GM12878 (cell line): ENCODE measurements at regions not wholly inside any gene's neighbourhood (a gene's known extent, or its start where the extent isn't known, plus 50 kb on each side); places are given as distances from the start of the nearest gene placed in this dataset.

Source experiments
- ATAC-seq: fragments of 200-7000 bp; cut with Tn5 transposase; 3 replicates; pipeline ENCODE4 v1.9.1; 2020; ENCODE audit warnings: mild to moderate bottlenecking, moderate library complexity
- BruUV-seq: library from RNA; stranded (reverse); fragments of 400-500 nt; replicated peaks from 2 replicates; lab custom pipeline; 2021; lab: Mats Ljungman, UMichigan
- CTCF ChIA-PET: fragments of 300-600 bp; sonication (Branson Sonifier 250); formaldehyde crosslinking; extraction: SDS; loops from one replicate; lab custom pipeline; 2021; ENCODE audit warnings: inconsistent platforms; lab: Yijun Ruan, JAX
- POLR2A ChIA-PET: fragments of 350-600 bp; formaldehyde crosslinking; extraction: SDS; loops from one replicate; lab custom pipeline; 2021; ENCODE audit warnings: inconsistent platforms; lab: Charles Lee
- RAD21 ChIA-PET: fragments of 300-600 bp; sonication (Branson Sonifier 250); formaldehyde crosslinking; loops from one replicate; lab custom pipeline; 2023; ENCODE audit warnings: antibody characterized with exemption; ENCODE audit not compliant: unreplicated experiment; lab: Charles Lee
- SMC1A ChIA-PET: fragments of 300-600 bp; sonication (Branson Sonifier 250); formaldehyde crosslinking; loops from one replicate; lab custom pipeline; 2023; ENCODE audit not compliant: unreplicated experiment, uncharacterized antibody; lab: Charles Lee
- DNase-seq: peaks from one replicate; pipeline ENCODE4 v3.0.0-alpha.2; 2011; ENCODE audit warnings: low read depth, low spot score
- FAIRE-seq: peaks from 3 replicates; lab custom pipeline; 2011; peaks lifted over from hg19 to GRCh38; lab: Jason Lieb, UNC
- H2AFZ ChIP-seq: 2 replicates; pipeline ENCODE4 v1.6.0; 2011; ENCODE audit warnings: low read depth, low read length, control low read depth; ENCODE audit not compliant: control insufficient read depth
- H3K27ac ChIP-seq: 2 replicates; pipeline ENCODE4 v1.5.1; 2011; ENCODE audit warnings: control low read depth; ENCODE audit not compliant: control insufficient read depth, insufficient read depth
- H3K27me3 ChIP-seq, 2 experiments: replicated peaks in 1 of 2; 2 replicates each; pipeline versions ENCODE4 v1.6.0 to v1.6.1; 2011; ENCODE audit warnings: low read length in 1 of 2; ENCODE audit not compliant: control insufficient read depth in 2 of 2, insufficient read depth in 2 of 2
- H3K36me3 ChIP-seq, 2 experiments: 2 replicates each; pipeline ENCODE4 v1.5.1; 2011; ENCODE audit warnings: low read length in 1 of 2; ENCODE audit not compliant: control insufficient read depth in 2 of 2, insufficient read depth in 2 of 2
- H3K4me1 ChIP-seq: 2 replicates; pipeline ENCODE4 v1.6.1; 2011; ENCODE audit warnings: mild to moderate bottlenecking, low read length, moderate library complexity, mixed read lengths; ENCODE audit not compliant: control insufficient read depth, insufficient read depth
- H3K4me2 ChIP-seq: 2 replicates; pipeline ENCODE4 v1.6.0; 2011; ENCODE audit warnings: control low read depth; ENCODE audit not compliant: control insufficient read depth, insufficient read depth
- H3K4me3 ChIP-seq: fragments of 200-600 bp; sonication (generic); 2 replicates; pipeline ENCODE4 v1.5.1; 2016
- H3K79me2 ChIP-seq: 2 replicates; pipeline ENCODE4 v1.6.0; 2011; ENCODE audit warnings: low read length; ENCODE audit not compliant: control insufficient read depth, insufficient read depth
- H3K9ac ChIP-seq: 2 replicates; pipeline ENCODE4 v1.8.0; 2011; ENCODE audit warnings: low read length, control low read depth, mixed read lengths; ENCODE audit not compliant: control insufficient read depth, insufficient read depth
- H3K9me3 ChIP-seq: replicated peaks from 3 replicates; pipeline ENCODE4 v1.5.1; 2011; ENCODE audit warnings: mild to moderate bottlenecking, low read length; ENCODE audit not compliant: control insufficient read depth, insufficient read depth
- H4K20me1 ChIP-seq: 2 replicates; pipeline ENCODE4 v1.6.0; 2011; ENCODE audit not compliant: control insufficient read depth, insufficient read depth
- CBX5 ChIP-seq: sonication (generic); IDR thresholded peaks from 2 replicates; pipeline ENCODE4 v1.6.1; 2016; ENCODE audit warnings: low read depth, moderate library complexity, mild to moderate bottlenecking, inconsistent platforms
- DPF2 ChIP-seq: fragments of 450-650 bp; IDR thresholded peaks from 2 replicates; pipeline ENCODE4 v1.6.1; 2017; ENCODE audit warnings: mild to moderate bottlenecking
- E2F8 ChIP-seq: fragments of 450-650 bp; IDR thresholded peaks from 2 replicates; pipeline ENCODE4 v1.6.1; 2018; ENCODE audit warnings: mild to moderate bottlenecking, low read depth, moderate library complexity; ENCODE audit not compliant: partially characterized antibody
- IKZF2 ChIP-seq, 2 experiments: fragments of 450-650 bp; IDR thresholded peaks; 2 replicates each; pipeline ENCODE4 v1.6.1; 2017; ENCODE audit warnings: mild to moderate bottlenecking in 2 of 2, moderate library complexity in 2 of 2
- LARP7 ChIP-seq: fragments of 450-650 bp; IDR thresholded peaks from 2 replicates; pipeline ENCODE4 v1.6.1; 2017; ENCODE audit warnings: mild to moderate bottlenecking
- MYB ChIP-seq: fragments of 150-350 bp; IDR thresholded peaks from 2 replicates; pipeline ENCODE4 v1.6.1; 2014; ENCODE audit warnings: mild to moderate bottlenecking, low read depth, low read length, borderline replicate concordance
- RAD51 ChIP-seq: fragments of 450-650 bp; IDR thresholded peaks from 2 replicates; pipeline ENCODE4 v1.6.1; 2016; ENCODE audit warnings: moderate library complexity, mild to moderate bottlenecking, inconsistent platforms
- RB1 ChIP-seq: fragments of 450-650 bp; formaldehyde crosslinking; IDR thresholded peaks from 2 replicates; pipeline ENCODE4 v1.6.1; 2017; ENCODE audit warnings: mild to moderate bottlenecking, borderline replicate concordance
- in situ Hi-C: fragments of 300-500 bp; cut with MboI; formaldehyde crosslinking; loops from 9 replicates; pipeline ENCODE4 v1.14.3; 2018; ENCODE audit warnings: mixed read lengths
- intact Hi-C: fragments of 100-400 bp; cut with micrococcal nuclease; formaldehyde crosslinking; loops from one replicate; pipeline ENCODE4 v1.14.2; 2022; ENCODE audit not compliant: unreplicated experiment
- TF ChIP-seq, protein P1 (sequence below): fragments of 450-650 bp; IDR thresholded peaks from 2 replicates; pipeline ENCODE4 v1.6.1; 2017; ENCODE audit warnings: mild to moderate bottlenecking

- intact Hi-C loops: no loop called here
- no peaks in the 10 kb centered on the region for H3K4me1 ChIP-seq
Observed at GRCh38 chr12:88746386-88746785, 166.1 kb upstream of the KITLG start.

More at GRCh38 chr12:88746386-88746785, 166.1 kb upstream of the KITLG start:
- POLR2A ChIA-PET: no interaction called here
- FAIRE-seq (no peak), ATAC-seq (no peak), DNase-seq (no peak)
- CTCF ChIA-PET: interaction anchor here (0.8 kb wide), 1 partner anchor 140 kb away, joined by 3 read pairs; no protein-coding TSS in a partner anchor
- in situ Hi-C loops: no loop called here
- no peak overlapping the region for H3K4me3 ChIP-seq
- SMC1A ChIA-PET: interaction anchor here (0.9 kb wide), 1 partner anchor 22 kb away, joined by 3 read pairs; no protein-coding TSS in a partner anchor
- no peaks in the 10 kb centered on the region for H3K9me3 ChIP-seq
- H3K36me3 ChIP-seq: no peaks in the 10 kb centered on the region
- no peak overlapping the region for H2AFZ ChIP-seq
- no peak overlapping the region for H3K4me2 ChIP-seq
- H3K27ac ChIP-seq: no peak overlapping the region
- RAD21 ChIA-PET: no interaction called here
- no peaks in the 10 kb centered on the region for H4K20me1 ChIP-seq
- TF ChIP-seq E2F8: no peak
- TF ChIP-seq LARP7: no peak
- no peak for TF ChIP-seq MYB
- no peak for TF ChIP-seq DPF2
- no peak for TF ChIP-seq RAD51
- TF ChIP-seq, protein P1, sequence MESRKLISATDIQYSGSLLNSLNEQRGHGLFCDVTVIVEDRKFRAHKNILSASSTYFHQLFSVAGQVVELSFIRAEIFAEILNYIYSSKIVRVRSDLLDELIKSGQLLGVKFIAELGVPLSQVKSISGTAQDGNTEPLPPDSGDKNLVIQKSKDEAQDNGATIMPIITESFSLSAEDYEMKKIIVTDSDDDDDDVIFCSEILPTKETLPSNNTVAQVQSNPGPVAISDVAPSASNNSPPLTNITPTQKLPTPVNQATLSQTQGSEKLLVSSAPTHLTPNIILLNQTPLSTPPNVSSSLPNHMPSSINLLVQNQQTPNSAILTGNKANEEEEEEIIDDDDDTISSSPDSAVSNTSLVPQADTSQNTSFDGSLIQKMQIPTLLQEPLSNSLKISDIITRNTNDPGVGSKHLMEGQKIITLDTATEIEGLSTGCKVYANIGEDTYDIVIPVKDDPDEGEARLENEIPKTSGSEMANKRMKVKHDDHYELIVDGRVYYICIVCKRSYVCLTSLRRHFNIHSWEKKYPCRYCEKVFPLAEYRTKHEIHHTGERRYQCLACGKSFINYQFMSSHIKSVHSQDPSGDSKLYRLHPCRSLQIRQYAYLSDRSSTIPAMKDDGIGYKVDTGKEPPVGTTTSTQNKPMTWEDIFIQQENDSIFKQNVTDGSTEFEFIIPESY: no peak
- no peak for TF ChIP-seq CBX5
- no peak for TF ChIP-seq IKZF2 (IDR thresholded peaks at IDR 0.05)
- no peak for TF ChIP-seq RB1
- H3K9ac ChIP-seq: no peak overlapping the region
- H3K79me2 ChIP-seq: no peaks in the 10 kb centered on the region
- no peaks in the 10 kb centered on the region for H3K27me3 ChIP-seq
- BruUV-seq: no TSS peak
